GM12878 (cell line): ENCODE measurements at regions not wholly inside any gene's neighbourhood (a gene's known extent, or its start where the extent isn't known, plus 50 kb on each side); places are given as distances from the start of the nearest gene placed in this dataset.

ENCODE experiments used
- ATAC-seq: fragments of 200-7000 bp; cut with Tn5 transposase; 3 replicates; pipeline ENCODE4 v1.9.1; 2020; ENCODE audit warnings: mild to moderate bottlenecking, moderate library complexity
- BruUV-seq: library from RNA; stranded (reverse); fragments of 400-500 nt; replicated peaks from 2 replicates; lab custom pipeline; 2021; lab: Mats Ljungman, UMichigan
- CTCF ChIA-PET: fragments of 300-600 bp; sonication (Branson Sonifier 250); formaldehyde crosslinking; extraction: SDS; loops from one replicate; lab custom pipeline; 2021; ENCODE audit warnings: inconsistent platforms; lab: Yijun Ruan, JAX
- POLR2A ChIA-PET: fragments of 350-600 bp; formaldehyde crosslinking; extraction: SDS; loops from one replicate; lab custom pipeline; 2021; ENCODE audit warnings: inconsistent platforms; lab: Charles Lee
- RAD21 ChIA-PET: fragments of 300-600 bp; sonication (Branson Sonifier 250); formaldehyde crosslinking; loops from one replicate; lab custom pipeline; 2023; ENCODE audit warnings: antibody characterized with exemption; ENCODE audit not compliant: unreplicated experiment; lab: Charles Lee
- SMC1A ChIA-PET: fragments of 300-600 bp; sonication (Branson Sonifier 250); formaldehyde crosslinking; loops from one replicate; lab custom pipeline; 2023; ENCODE audit not compliant: unreplicated experiment, uncharacterized antibody; lab: Charles Lee
- DNase-seq: peaks from one replicate; pipeline ENCODE4 v3.0.0-alpha.2; 2011; ENCODE audit warnings: low read depth, low spot score
- FAIRE-seq: peaks from 3 replicates; lab custom pipeline; 2011; peaks lifted over from hg19 to GRCh38; lab: Jason Lieb, UNC
- H2AFZ ChIP-seq: 2 replicates; pipeline ENCODE4 v1.6.0; 2011; ENCODE audit warnings: low read depth, low read length, control low read depth; ENCODE audit not compliant: control insufficient read depth
- H3K27ac ChIP-seq: 2 replicates; pipeline ENCODE4 v1.5.1; 2011; ENCODE audit warnings: control low read depth; ENCODE audit not compliant: control insufficient read depth, insufficient read depth
- H3K27me3 ChIP-seq, 2 experiments: replicated peaks in 1 of 2; 2 replicates each; pipeline versions ENCODE4 v1.6.0 to v1.6.1; 2011; ENCODE audit warnings: low read length in 1 of 2; ENCODE audit not compliant: control insufficient read depth in 2 of 2, insufficient read depth in 2 of 2
- H3K36me3 ChIP-seq, 2 experiments: 2 replicates each; pipeline ENCODE4 v1.5.1; 2011; ENCODE audit warnings: low read length in 1 of 2; ENCODE audit not compliant: control insufficient read depth in 2 of 2, insufficient read depth in 2 of 2
- H3K4me1 ChIP-seq: 2 replicates; pipeline ENCODE4 v1.6.1; 2011; ENCODE audit warnings: mild to moderate bottlenecking, low read length, moderate library complexity, mixed read lengths; ENCODE audit not compliant: control insufficient read depth, insufficient read depth
- H3K4me2 ChIP-seq: 2 replicates; pipeline ENCODE4 v1.6.0; 2011; ENCODE audit warnings: control low read depth; ENCODE audit not compliant: control insufficient read depth, insufficient read depth
- H3K4me3 ChIP-seq: fragments of 200-600 bp; sonication (generic); 2 replicates; pipeline ENCODE4 v1.5.1; 2016
- H3K79me2 ChIP-seq: 2 replicates; pipeline ENCODE4 v1.6.0; 2011; ENCODE audit warnings: low read length; ENCODE audit not compliant: control insufficient read depth, insufficient read depth
- H3K9ac ChIP-seq: 2 replicates; pipeline ENCODE4 v1.8.0; 2011; ENCODE audit warnings: low read length, control low read depth, mixed read lengths; ENCODE audit not compliant: control insufficient read depth, insufficient read depth
- H3K9me3 ChIP-seq: replicated peaks from 3 replicates; pipeline ENCODE4 v1.5.1; 2011; ENCODE audit warnings: mild to moderate bottlenecking, low read length; ENCODE audit not compliant: control insufficient read depth, insufficient read depth
- H4K20me1 ChIP-seq: 2 replicates; pipeline ENCODE4 v1.6.0; 2011; ENCODE audit not compliant: control insufficient read depth, insufficient read depth
- CREB1 ChIP-seq: IDR thresholded peaks from 2 replicates; pipeline ENCODE4 v1.6.1; 2012; ENCODE audit warnings: low read depth, mild to moderate bottlenecking, inconsistent platforms
- E2F8 ChIP-seq: fragments of 450-650 bp; IDR thresholded peaks from 2 replicates; pipeline ENCODE4 v1.6.1; 2018; ENCODE audit warnings: mild to moderate bottlenecking, low read depth, moderate library complexity; ENCODE audit not compliant: partially characterized antibody
- ETV6 ChIP-seq, 2 experiments: fragments of 450-650 bp in 1 of 2; IDR thresholded peaks in 1 of 2; conservative IDR thresholded peaks in 1 of 2; 2 replicates each; pipeline ENCODE4 v1.6.1; 2014; ENCODE audit warnings: antibody characterized with exemption in 1 of 2, borderline replicate concordance in 1 of 2, low read depth in 1 of 2, mild to moderate bottlenecking in 1 of 2, moderate library complexity in 1 of 2
- FOS ChIP-seq: IDR thresholded peaks from 3 replicates; pipeline ENCODE4 v1.6.1; 2011; ENCODE audit warnings: borderline replicate concordance; ENCODE audit not compliant: insufficient read length; ENCODE audit errors: extremely low read depth
- NR2C1 ChIP-seq: fragments of 450-650 bp; IDR thresholded peaks from 2 replicates; pipeline ENCODE4 v1.6.1; 2017; ENCODE audit warnings: antibody characterized with exemption, mild to moderate bottlenecking, moderate library complexity
- NR2F1 ChIP-seq: fragments of 450-650 bp; conservative IDR thresholded peaks from 2 replicates; pipeline ENCODE4 v1.6.1; 2017; ENCODE audit warnings: mild to moderate bottlenecking
- POLR2AphosphoS2 ChIP-seq: IDR thresholded peaks from 2 replicates; pipeline ENCODE4 v1.6.1; 2011; ENCODE audit warnings: low read depth, mild to moderate bottlenecking, low read length, improper control_type of control experiment, moderate library complexity
- SP1 ChIP-seq: IDR thresholded peaks from one replicate; pipeline ENCODE4 v1.6.1; 2011; ENCODE audit warnings: low read depth, low read length
- SPI1 ChIP-seq: IDR thresholded peaks from 2 replicates; pipeline ENCODE4 v1.6.1; 2011; ENCODE audit warnings: low read depth, mild to moderate bottlenecking, low read length, moderate library complexity, borderline replicate concordance; ENCODE audit not compliant: insufficient read depth
- SREBF2 ChIP-seq: IDR thresholded peaks from 2 replicates; pipeline ENCODE4 v1.6.1; 2012; ENCODE audit warnings: mild to moderate bottlenecking, low read length
- SUPT20H ChIP-seq: IDR thresholded peaks from 2 replicates; pipeline ENCODE4 v1.6.1; 2011; ENCODE audit warnings: low read depth, mild to moderate bottlenecking, low read length, moderate library complexity, borderline replicate concordance; ENCODE audit not compliant: control insufficient read depth
- YBX1 ChIP-seq: fragments of 450-650 bp; IDR thresholded peaks from 2 replicates; pipeline ENCODE4 v1.6.1; 2016; ENCODE audit warnings: antibody characterized with exemption
- whole genome bisulfite sequencing: methylation state at CpG from one replicate; pipeline ENCODE4 v1.1.6; 2016; ENCODE audit warnings: low lambda C conversion rate; ENCODE audit not compliant: insufficient replicate concordance, insufficient coverage; ENCODE audit errors: missing lambda C conversion rate; 5-methylcytosine and 5-hydroxymethylcytosine counted together
- in situ Hi-C: fragments of 300-500 bp; cut with MboI; formaldehyde crosslinking; loops from 9 replicates; pipeline ENCODE4 v1.14.3; 2018; ENCODE audit warnings: mixed read lengths
- intact Hi-C: fragments of 100-400 bp; cut with micrococcal nuclease; formaldehyde crosslinking; loops from one replicate; pipeline ENCODE4 v1.14.2; 2022; ENCODE audit not compliant: unreplicated experiment

GRCh38 chr1:34655206-34655874 is 99.5 kb upstream of the GJB5 start:
- ChIA-PET CTCF (no interaction called here), POLR2A (no interaction called here)
- ATAC-seq: no peak; the same call in 2 of the 3 replicates
- H2AFZ ChIP-seq: no peak overlapping the region
- intact Hi-C loops (no loop called here), in situ Hi-C loops (no loop called here)
- TF ChIP-seq NR2F1: 0 out of 2 replicates have a peak, but pooled peaks have one; percentile 18
- TF ChIP-seq SREBF2: no peak
- TF ChIP-seq YBX1: no peak
- no peak for TF ChIP-seq POLR2AphosphoS2
- TF ChIP-seq SUPT20H: no peak
- peak; percentile 76 for TF ChIP-seq SPI1
- no peak for TF ChIP-seq ETV6 (conservative IDR thresholded peaks at IDR 0.05 in 1 of 2, IDR thresholded peaks at IDR 0.05 in 1 of 2; ENCODE audit: borderline replicate concordance in 1 of 2, low read depth in 1 of 2)
- TF ChIP-seq, all 136 proteins: peak for 2
- WGBS: 21% methylated on average over 4 of the region's 4 CpGs
- no TSS peak for BruUV-seq
- ChIA-PET RAD21 (no interaction called here), SMC1A (interaction anchor here (0.6 to 0.7 kb wide), 2 partner anchors 123 to 453 kb away, joined by 3 read pairs; no protein-coding TSS in a partner anchor)
- Histone ChIP-seq H3K4me2 (no peak overlapping the region), H3K9me3 (no peaks in the 10 kb centered on the region), H3K27me3 (no peaks in the 10 kb centered on the region; a peak in 1 of 4 replicates), H3K4me3 (no peak overlapping the region), H3K9ac (no peak overlapping the region), H3K79me2 (no peaks in the 10 kb centered on the region), H3K36me3 (no peaks in the 10 kb centered on the region), H3K4me1 (no peaks in the 10 kb centered on the region), H4K20me1 (no peaks in the 10 kb centered on the region), H3K27ac (no peak overlapping the region)
- DNase-seq: no peak
- FAIRE-seq: no peak

- no peaks in the 10 kb centered on the region for H3K9me3 ChIP-seq
- H3K4me2 ChIP-seq: no peak overlapping the region
- H4K20me1 ChIP-seq: no peaks in the 10 kb centered on the region
- no peak overlapping the region for H3K9ac ChIP-seq
- DNase-seq: no peak
- no peaks in the 10 kb centered on the region for H3K4me1 ChIP-seq
- POLR2A ChIA-PET: no interaction called here
- no peaks in the 10 kb centered on the region for H3K79me2 ChIP-seq
- H3K27ac ChIP-seq: no peak overlapping the region
- SMC1A ChIA-PET: interaction anchor here (0.6 to 0.7 kb wide), 2 partner anchors 122 to 453 kb away, joined by 3 read pairs; no protein-coding TSS in a partner anchor
- intact Hi-C loops (no loop called here), in situ Hi-C loops (no loop called here)
- FAIRE-seq: no peak
- H3K27me3 ChIP-seq: no peaks in the 10 kb centered on the region; a peak in 1 of 4 replicates
- BruUV-seq: no TSS peak
- RAD21 ChIA-PET: no interaction called here
- no peak for ATAC-seq
- H3K4me3 ChIP-seq: no peak overlapping the region
- no peaks in the 10 kb centered on the region for H3K36me3 ChIP-seq
- H2AFZ ChIP-seq: no peak overlapping the region
- WGBS: 71% methylated on average over 4 of the region's 4 CpGs
- CTCF ChIA-PET: no interaction called here
- TF ChIP-seq SP1 (no peak), E2F8 (no peak), CREB1 (no peak), NR2C1 (no peak), FOS (no peak), NR2F1 (no peak)
These were observed 99.0 kb upstream of the GJB5 start for GRCh38 chr1:34655875-34656240.
